ENCODE measurements at regions not wholly inside any gene's neighbourhood (a gene's known extent, or its start where the extent isn't known, plus 50 kb on each side); places are given as distances from the start of the nearest gene placed in this dataset.

- TF ChIP-seq POLR2A (IDR thresholded peaks at IDR 0.05): no peak
- TF ChIP-seq CTCF (IDR thresholded peaks at IDR 0.05): no peak
- no peak for TF ChIP-seq POLR2AphosphoS5 (IDR thresholded peaks at IDR 0.05)
Observed at GRCh38 chr17:54013072-54013471, 190.3 kb downstream of the KIF2B start.

Measured in stomach (tissue), 4 donors.